Adrenal gland (tissue), 9 donors: ENCODE measurements at regions not wholly inside any gene's neighbourhood (a gene's known extent, or its start where the extent isn't known, plus 50 kb on each side); places are given as distances from the start of the nearest gene placed in this dataset.

Experiments
- DNase-seq, 7 donors: peaks; one replicate each; pipeline ENCODE4 v3.0.0-alpha.2; 2019 to 2020
- H3K27ac ChIP-seq, 5 donors: fragments of 200-600 bp; sonication (generic) in 4 of 5; 1 replicate in 3 of 5; 2 replicates in 2 of 5; pipeline versions ENCODE4 v1.5.1 to v1.8.0; 2016 to 2020; ENCODE audit warnings: mild to moderate bottlenecking in 1 of 5
- H3K27me3 ChIP-seq: fragments of 200-600 bp; 2 replicates; pipeline ENCODE4 v1.8.0; 2021
- H3K36me3 ChIP-seq, 2 donors: fragments of 200-600 bp; replicated peaks in 1 of 2; 1 replicate in 1 of 2; 2 replicates in 1 of 2; pipeline versions ENCODE4 v1.5.1 to v1.8.0; 2018 to 2022
- H3K4me1 ChIP-seq, 2 donors: fragments of 200-600 bp; replicated peaks in 1 of 2; 1 replicate in 1 of 2; 2 replicates in 1 of 2; pipeline versions ENCODE4 v1.5.1 to v1.8.0; 2018 to 2021
- H3K4me3 ChIP-seq, 4 donors: fragments of 200-600 bp; sonication (generic) in 3 of 4; one replicate each; pipeline ENCODE4 v1.5.1; 2016 to 2018
- H3K9me3 ChIP-seq, 3 donors: fragments of 200-600 bp; sonication (generic) in 1 of 3; replicated peaks in 1 of 3; 1 replicate in 2 of 3; 2 replicates in 1 of 3; pipeline versions ENCODE4 v1.5.1 to v1.8.0; 2016 to 2021
- POLR2A ChIP-seq, 2 donors: fragments of 450-650 bp; IDR thresholded peaks; one replicate each; pipeline ENCODE4 v1.6.1; 2017; ENCODE audit warnings: antibody characterized with exemption in 2 of 2, mild to moderate bottlenecking in 2 of 2, moderate library complexity in 1 of 2
- WGBS, 4 donors: extraction: QIAGEN DNeasy Blood & Tissue Kit in 2 of 4; methylation state at CpG; one replicate each; pipeline versions ENCODE4 v1.1.5 to v1.1.7; 2013 to 2017; 5-methylcytosine and 5-hydroxymethylcytosine counted together
- intact Hi-C, 2 donors: fragments of 100-400 bp; cut with DNase I; formaldehyde crosslinking; loops; one replicate each; pipeline versions ENCODE4 v1.14.1 to v1.15.0; 2022 to 2023
- TF ChIP-seq, protein P1 (sequence below), 6 experiments: fragments of 450-650 bp in 4 of 6; fragments of 200-600 bp in 2 of 6; sonication (generic) in 1 of 6; IDR thresholded peaks; 1 replicate in 5 of 6; 2 replicates in 1 of 6; pipeline versions ENCODE4 v1.5.1 to v1.8.0; 2016 to 2021; ENCODE audit warnings: antibody characterized with exemption in 6 of 6, mild to moderate bottlenecking in 2 of 6, moderate library complexity in 1 of 6
- donor health status: healthy with polysubstance abuse.
- donor health status: Bipolar disorder and iron deficiency.
- donor health status: DM: yes; HTN: yes; CAD: no.
- donor health status: DM: no; HTN: no; CAD: no.
- donor health status: DM: no; HTN: no; CAD: no.

DNA sequence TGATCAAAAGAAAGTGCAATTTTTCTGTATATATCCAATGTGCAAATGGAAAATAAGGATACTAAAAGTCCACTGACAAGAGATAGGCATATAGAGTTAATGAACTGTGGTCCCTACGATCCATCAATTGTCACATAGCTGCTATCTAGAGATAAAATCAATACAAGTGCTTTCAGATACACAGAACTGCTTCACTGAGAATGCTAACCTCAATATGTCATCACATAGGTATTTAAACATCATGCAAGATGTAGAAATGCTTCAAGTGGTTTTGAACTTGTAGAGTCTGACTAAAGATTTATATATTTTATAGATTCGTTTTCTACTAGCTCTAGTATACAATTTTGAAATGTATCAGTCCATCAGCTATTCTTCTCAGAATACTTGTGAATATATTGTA, 1604.7 kb downstream of the PLA2G4A start:
- DNase-seq: no peak
- Histone ChIP-seq H3K27me3 (no peaks in the 10 kb centered on the region), H3K9me3 (no peaks in the 10 kb centered on the region), H3K36me3 (no peaks in the 10 kb centered on the region), H3K27ac (no peak overlapping the region), H3K4me3 (no peak overlapping the region), H3K4me1 (no peaks in the 10 kb centered on the region)
- 66 to 70% (median 69%) methylated on average over 2 of the region's 2 CpGs for WGBS, 4 donors
- TF ChIP-seq POLR2A (IDR thresholded peaks at IDR 0.05): no peak
- TF ChIP-seq, protein P1, sequence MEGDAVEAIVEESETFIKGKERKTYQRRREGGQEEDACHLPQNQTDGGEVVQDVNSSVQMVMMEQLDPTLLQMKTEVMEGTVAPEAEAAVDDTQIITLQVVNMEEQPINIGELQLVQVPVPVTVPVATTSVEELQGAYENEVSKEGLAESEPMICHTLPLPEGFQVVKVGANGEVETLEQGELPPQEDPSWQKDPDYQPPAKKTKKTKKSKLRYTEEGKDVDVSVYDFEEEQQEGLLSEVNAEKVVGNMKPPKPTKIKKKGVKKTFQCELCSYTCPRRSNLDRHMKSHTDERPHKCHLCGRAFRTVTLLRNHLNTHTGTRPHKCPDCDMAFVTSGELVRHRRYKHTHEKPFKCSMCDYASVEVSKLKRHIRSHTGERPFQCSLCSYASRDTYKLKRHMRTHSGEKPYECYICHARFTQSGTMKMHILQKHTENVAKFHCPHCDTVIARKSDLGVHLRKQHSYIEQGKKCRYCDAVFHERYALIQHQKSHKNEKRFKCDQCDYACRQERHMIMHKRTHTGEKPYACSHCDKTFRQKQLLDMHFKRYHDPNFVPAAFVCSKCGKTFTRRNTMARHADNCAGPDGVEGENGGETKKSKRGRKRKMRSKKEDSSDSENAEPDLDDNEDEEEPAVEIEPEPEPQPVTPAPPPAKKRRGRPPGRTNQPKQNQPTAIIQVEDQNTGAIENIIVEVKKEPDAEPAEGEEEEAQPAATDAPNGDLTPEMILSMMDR (IDR thresholded peaks at IDR 0.05): no peak
- intact Hi-C loops: no loop called here

- H3K4me3 ChIP-seq: no peak overlapping the region
- TF ChIP-seq POLR2A (IDR thresholded peaks at IDR 0.05): no peak
- TF ChIP-seq, protein P1 (IDR thresholded peaks at IDR 0.05): no peak
- H3K27ac ChIP-seq: no peak overlapping the region
- H3K36me3 ChIP-seq: no peaks in the 10 kb centered on the region
- intact Hi-C loops: no loop called here
- DNase-seq: no peak
- no peaks in the 10 kb centered on the region for H3K27me3 ChIP-seq
- WGBS, 4 donors: 58 to 74% (median 64%) methylated on average over 3 of the region's 3 CpGs
- no peaks in the 10 kb centered on the region for H3K9me3 ChIP-seq
- H3K4me1 ChIP-seq: no peaks in the 10 kb centered on the region
Measured at GRCh38 chr1:188444526-188444925, 1615.8 kb downstream of the PLA2G4A start.

DNA sequence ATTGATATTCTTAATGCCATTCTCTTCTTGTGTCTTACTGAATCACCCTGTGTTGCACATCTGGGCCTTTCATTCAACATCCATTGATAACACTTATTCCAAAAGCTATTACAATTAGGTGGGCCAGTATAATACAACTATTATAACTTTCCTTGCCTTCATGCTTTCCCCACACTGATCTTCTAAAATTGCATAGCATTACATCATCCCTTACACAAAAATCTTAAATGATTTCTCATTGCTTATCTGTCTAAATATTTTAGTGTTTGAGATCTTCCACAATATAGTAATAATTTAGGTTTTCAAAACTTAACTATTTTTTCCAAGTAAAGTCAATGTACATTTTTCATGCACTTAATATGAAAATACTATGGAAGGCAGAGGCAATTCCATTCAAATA, 1634.1 kb downstream of the PLA2G4A start:
- no peaks in the 10 kb centered on the region for H3K27me3 ChIP-seq
- no peaks in the 10 kb centered on the region for H3K9me3 ChIP-seq
- H3K36me3 ChIP-seq: no peaks in the 10 kb centered on the region
- H3K27ac ChIP-seq: no peak overlapping the region
- H3K4me3 ChIP-seq: no peak overlapping the region
- no peaks in the 10 kb centered on the region for H3K4me1 ChIP-seq
- no peak for DNase-seq
- intact Hi-C loops: no loop called here
- TF ChIP-seq, protein P1 (IDR thresholded peaks at IDR 0.05): no peak
- TF ChIP-seq POLR2A (IDR thresholded peaks at IDR 0.05): no peak

- H3K27me3 ChIP-seq: no peaks in the 10 kb centered on the region
- DNase-seq: no peak
- 65 to 74% (median 72%) methylated on average over 2 of the region's 2 CpGs for WGBS, 4 donors
- TF ChIP-seq, protein P1 (IDR thresholded peaks at IDR 0.05): no peak
- no peak for TF ChIP-seq POLR2A (IDR thresholded peaks at IDR 0.05)
- H3K27ac ChIP-seq: no peak overlapping the region
- no peaks in the 10 kb centered on the region for H3K9me3 ChIP-seq
- H3K4me1 ChIP-seq: no peaks in the 10 kb centered on the region
- no peak overlapping the region for H3K4me3 ChIP-seq
- H3K36me3 ChIP-seq: no peaks in the 10 kb centered on the region
- intact Hi-C loops: no loop called here
Measured at GRCh38 chr1:188463919-188464318, 1635.2 kb downstream of the PLA2G4A start.
